SK-MEL-5 (cell line): ENCODE measurements at regions not wholly inside any gene's neighbourhood (a gene's known extent, or its start where the extent isn't known, plus 50 kb on each side); places are given as distances from the start of the nearest gene placed in this dataset.
"Not testable (repeated sequence)": the region's sequence is repeated elsewhere in the genome, so short reads cannot be mapped to it uniquely, and the experiment has no call there.

Experiments
- DNase-seq: peaks from one replicate; pipeline ENCODE4 v3.0.0-alpha.2; 2016; ENCODE audit warnings: low read depth, low spot score
- in situ Hi-C: cut with HindIII; loops from 2 replicates; pipeline ENCODE4 v1.10.0; 2016; ENCODE audit warnings: low sequenced_read_pairs, high pct_unique_total_duplicates, low pct_unique_long_range_greater_than_20kb

DNA sequence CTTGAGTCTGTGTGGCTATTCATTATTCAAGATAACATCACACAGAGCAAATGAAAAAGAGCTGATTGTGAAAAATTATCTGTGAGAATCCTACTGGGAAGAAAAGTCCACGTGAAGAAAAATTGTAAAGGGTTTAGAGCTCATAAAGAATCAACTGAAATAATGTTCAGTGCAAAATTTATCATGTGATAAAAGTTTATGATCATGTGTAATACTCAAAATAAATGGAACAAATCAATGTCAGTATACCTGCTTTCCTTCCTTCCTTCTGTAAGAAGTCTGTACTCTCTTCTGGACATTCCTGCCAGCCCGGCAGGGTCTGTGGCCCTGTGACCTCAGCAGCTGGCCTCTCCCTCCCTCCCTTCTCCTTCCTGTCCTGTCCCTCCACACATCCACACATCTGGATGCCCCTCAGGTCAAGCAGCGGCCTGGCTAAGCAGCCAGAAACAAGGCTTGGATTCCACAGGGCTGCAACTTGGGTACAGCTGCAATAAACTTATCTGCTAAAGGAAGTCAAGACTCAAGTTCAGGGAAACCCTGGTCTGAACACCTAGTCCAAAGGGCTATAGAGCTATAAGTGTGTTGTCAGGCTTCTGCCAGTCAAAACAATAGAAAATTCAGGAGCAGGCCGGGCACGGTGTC is 172.1 kb downstream of the MREG start:
- in situ Hi-C loops: no loop called here
- no peak for DNase-seq

DNA sequence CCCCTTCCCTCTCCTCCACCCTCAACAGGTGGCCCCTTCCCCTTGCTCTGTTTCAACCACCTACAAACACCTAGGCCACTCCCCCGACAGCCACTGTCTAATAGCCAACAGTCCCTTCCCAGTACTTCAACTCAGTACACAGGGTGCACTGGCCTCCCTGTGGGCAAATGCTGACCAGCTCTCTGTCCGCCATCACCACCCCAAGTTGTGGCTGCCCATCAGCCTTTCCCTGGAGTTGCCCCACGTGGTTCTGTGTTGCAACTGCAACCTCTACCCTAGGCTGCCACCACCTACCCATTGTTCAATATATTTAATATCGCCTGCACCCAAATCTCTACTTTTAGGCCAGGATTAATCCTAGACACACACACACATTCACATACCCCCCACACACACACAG is 173.5 kb downstream of the MREG start:
- DNase-seq: no peak
- in situ Hi-C loops: no loop called here

GRCh38 chr2:215839309-215839708 is 174.0 kb downstream of the MREG start:
- in situ Hi-C loops: no loop called here
- DNase-seq: no peak

- in situ Hi-C loops: no loop called here
- no peak for DNase-seq
These were observed 176.5 kb downstream of the MREG start for GRCh38 chr2:215836881-215837280.

GRCh38 chr2:215835657-215836056 is 177.7 kb downstream of the MREG start:
- in situ Hi-C loops: no loop called here
- peak; percentile 32 for DNase-seq

DNA sequence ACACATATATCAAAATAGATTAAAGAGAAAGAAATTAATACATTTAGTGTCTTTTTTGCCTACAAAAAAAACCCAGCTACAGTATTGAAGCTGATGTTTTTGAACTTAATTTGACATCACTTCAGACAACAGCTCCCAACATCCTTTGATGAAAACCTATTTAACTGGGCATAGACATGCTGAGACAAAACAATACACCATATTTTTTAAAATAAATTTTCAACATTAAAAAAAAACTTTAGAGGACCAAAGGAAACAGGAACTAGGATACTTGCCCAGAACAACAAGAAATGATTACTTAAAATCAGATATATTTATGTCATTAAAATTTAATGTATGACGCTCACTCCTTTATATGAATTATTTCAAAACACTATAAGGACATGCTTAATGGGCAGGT is 178.1 kb downstream of the MREG start:
- DNase-seq: no peak
- in situ Hi-C loops: no loop called here

DNA sequence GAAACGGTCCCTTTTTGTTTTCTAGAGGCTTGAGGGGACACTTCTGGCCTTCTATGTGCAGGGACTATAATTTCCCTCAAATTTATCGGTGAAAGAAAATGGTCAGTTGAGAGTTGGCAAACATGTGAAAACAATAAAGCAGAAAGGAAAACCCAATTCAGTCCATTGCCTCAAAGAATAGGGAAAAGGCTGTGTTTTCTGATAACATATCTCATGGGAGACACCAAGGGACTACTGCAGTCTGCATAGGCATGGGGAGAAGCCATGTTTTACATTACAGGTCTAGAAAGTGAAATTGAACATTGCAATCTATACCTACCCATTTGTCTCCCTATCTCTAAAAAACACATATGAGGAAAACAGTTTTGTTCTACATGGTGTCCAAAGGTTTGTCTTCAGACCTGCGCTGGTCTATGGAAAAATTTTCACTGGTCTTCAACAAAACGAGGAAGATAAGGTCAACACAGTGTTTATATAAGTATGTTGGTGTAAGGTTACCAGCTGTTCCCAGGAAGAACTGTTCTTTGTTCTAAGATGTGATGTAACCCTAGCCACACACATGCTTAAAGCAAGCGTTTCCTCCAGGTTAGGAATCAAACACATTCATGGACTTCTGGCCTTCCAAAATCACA is 179.7 kb downstream of the MREG start:
- DNase-seq: peak; percentile 71
- in situ Hi-C loops: no loop called here

DNA sequence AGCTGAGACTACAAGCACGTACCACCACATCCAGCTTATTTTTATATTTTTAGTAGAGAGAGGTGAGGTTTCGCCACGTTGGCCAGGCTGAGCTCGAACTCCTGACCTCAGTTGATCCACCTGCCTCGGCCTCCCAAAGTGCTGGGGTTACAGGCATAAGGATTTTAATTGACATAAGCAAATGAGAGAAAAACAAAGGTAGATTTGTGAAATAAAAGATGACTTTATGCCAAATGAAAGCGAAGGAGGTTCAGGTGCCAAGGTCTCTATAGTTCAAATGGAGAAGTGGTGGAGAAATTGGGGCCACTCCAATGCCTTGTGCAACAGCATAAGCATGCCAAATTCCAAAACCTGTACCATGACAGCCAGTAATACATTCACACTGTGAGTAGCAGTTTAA is 180.6 kb downstream of the MREG start:
- no peak for DNase-seq

GRCh38 chr2:215831296-215831913 is 181.9 kb downstream of the MREG start:
- DNase-seq: no peak
- in situ Hi-C loops: no loop called here

More for the DNA sequence above, 180.6 kb downstream of the MREG start:
- in situ Hi-C loops: no loop called here

DNA sequence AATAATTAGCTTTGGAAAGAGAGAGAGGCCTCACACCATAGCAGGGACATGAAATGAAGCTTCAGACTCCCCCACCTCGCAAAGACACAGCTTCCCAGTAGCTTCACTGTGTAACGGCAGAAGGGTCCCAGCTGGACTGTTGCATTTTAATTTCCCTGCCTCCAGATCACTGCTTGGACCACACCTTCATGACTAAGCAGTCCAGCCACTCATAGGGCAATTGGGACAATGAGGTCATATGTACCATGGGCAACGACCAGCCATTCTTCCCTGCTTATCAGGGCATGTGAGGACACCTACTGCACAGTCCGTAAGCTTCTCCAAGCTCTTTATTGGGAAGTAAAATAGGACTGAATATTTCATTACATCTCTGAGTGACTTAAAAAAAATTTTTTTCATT is 183.0 kb downstream of the MREG start:
- DNase-seq: no peak
- in situ Hi-C loops: no loop called here

- in situ Hi-C loops: no loop called here
- no peak for DNase-seq
These were observed 184.1 kb downstream of the MREG start for GRCh38 chr2:215829261-215829660.

- DNase-seq: peak; percentile 86
These were observed 184.7 kb downstream of the MREG start for GRCh38 chr2:215828528-215829184.

DNA sequence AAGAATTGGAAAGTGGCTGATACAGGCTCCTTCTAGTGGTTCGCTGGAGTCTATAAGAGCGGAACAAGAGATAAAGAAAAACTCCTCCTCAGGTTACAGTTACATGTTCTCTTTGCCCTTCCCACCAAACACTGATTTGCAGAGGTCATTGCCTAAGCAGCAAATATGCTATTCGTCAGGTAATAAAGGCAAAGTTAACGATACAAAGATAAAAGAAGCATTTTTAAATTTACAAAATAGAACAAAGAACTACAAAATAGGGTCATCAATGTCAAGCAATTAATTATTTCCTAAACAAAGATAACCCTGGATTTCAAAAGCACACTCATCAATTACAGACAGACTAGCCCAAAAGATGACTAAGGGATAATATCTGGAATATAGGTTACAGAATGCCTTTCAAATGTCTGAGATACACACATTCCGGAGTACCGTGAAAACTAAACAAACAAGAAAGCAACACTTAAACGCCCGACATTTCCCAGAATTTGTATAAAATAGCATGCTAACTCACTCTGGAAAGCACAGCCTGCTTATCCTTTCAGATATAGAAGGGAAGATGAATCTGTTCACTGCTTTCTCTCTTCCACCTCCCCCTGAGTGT is 186.4 kb downstream of the MREG start:
- DNase-seq: peak; percentile 33
- in situ Hi-C loops: no loop called here

More at GRCh38 chr2:215828528-215829184, 184.7 kb downstream of the MREG start:
- in situ Hi-C loops: no loop called here

DNA sequence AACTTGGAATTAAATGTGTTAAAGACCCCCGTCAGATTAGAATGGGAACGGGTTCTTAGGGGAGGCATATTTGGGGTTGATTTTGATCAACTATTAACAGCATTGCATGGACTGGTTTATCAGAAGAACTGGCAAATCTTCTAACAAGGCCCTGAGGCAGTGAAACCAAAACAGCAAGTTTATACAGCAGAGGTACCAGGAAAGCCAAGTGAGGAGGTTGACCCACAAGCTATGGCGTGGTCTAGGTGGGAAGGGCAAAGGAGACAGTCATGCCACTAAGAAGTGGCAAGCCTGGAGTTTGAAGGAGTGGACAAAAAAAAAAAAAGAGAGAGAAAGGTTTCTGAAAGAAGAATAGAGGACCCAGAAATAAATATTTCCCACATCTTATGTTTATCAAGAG is 187.0 kb downstream of the MREG start:
- no peak for DNase-seq
- in situ Hi-C loops: no loop called here

DNA sequence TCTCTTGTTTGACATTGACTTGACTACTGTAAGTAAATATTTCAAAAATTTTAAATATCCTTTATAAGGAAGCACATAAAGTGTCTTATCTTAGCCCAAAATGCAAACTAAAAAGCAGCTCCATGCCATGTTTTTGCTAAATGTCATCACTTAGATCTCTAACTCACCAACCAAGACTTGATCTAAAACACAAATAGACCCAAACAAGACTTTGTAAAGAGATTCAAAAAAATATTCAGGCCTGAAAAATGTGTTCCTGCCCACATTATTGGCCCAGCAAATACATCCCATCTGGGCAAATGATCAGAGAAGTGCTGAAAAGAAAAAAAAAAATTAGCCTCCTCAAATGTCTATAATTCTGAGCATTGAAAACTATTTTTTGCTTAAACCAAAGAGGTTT is 187.6 kb downstream of the MREG start:
- in situ Hi-C loops: no loop called here
- no peak for DNase-seq

DNA sequence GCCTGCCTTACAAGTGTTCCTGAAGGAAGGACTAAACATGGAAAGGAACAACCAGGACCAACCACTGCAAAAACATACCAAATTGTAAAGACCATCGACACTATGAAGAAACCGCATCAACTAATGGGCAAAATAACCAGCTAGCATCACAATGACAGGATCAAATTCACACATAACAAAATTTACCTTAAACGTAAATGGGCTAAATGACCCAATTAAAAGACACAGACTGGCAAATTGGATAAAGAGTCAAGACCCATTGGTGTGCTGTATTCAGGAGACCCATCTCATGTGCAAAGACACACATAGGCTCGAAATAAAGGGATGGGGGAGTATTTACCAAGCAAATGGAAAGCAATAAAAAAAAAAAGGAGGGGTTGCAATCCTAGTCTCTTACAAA is 192.1 kb downstream of the MREG start:
- DNase-seq, in situ Hi-C loops: not testable (repeated sequence)

DNA sequence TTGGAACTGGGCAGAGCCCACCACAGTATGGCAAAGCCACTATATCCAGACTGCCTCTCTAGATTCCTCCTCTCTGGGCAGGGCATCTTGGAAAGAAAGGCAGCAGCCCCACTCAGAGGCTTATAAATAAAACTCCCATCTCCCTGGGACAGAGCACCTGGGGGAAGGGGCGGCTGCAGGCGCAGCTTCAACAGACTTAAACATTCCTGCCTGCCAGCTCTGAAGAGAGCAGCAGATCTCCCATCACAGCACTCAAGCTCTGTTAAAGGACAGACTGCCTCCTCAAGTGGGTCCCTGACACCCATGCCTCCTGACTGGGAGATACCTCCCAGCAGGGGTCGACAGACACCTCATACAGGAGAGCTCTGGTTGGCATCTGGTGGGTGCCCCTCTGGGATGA is 193.6 kb downstream of the MREG start:
- DNase-seq, in situ Hi-C loops: not testable (repeated sequence)

DNA sequence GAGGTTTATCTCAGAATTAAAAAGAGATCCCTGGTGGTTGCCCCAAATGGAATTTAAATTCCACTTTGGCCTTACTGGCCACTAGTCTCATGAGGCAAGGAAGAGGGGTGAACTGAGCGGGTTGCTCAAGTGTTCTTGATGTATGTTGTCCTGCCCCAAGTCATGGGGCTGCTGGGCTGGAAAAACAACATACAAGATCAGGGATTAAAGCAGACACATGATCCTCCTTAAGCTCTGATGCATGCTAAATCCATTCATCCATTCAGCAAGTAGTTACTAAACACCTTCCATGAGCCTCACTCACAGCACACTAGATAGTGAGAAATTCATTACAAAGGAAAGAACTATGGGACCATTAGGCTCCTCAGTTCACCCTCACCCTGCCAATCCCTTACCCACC is 196.3 kb downstream of the MREG start:
- DNase-seq: no peak
- in situ Hi-C loops: no loop called here
